SK-N-SH (cell line): ENCODE measurements at regions not wholly inside any gene's neighbourhood (a gene's known extent, or its start where the extent isn't known, plus 50 kb on each side); places are given as distances from the start of the nearest gene placed in this dataset.
"Not testable (repeated sequence)": the region's sequence is repeated elsewhere in the genome, so short reads cannot be mapped to it uniquely, and the experiment has no call there.

Experiments used
- CTCF ChIA-PET: fragments of 300-600, 350-600 bp; formaldehyde crosslinking; extraction: SDS; loops from one replicate; lab custom pipeline; 2021; lab: Yijun Ruan, JAX
- POLR2A ChIA-PET: fragments of 350-600 bp; sonication (Branson Sonifier 250); formaldehyde crosslinking; extraction: SDS; loops from one replicate; lab custom pipeline; 2020; ENCODE audit warnings: antibody characterized with exemption, inconsistent platforms; lab: Yijun Ruan, JAX
- DNase-seq: peaks from one replicate; pipeline ENCODE4 v3.0.0; 2012
- H2AFZ ChIP-seq: fragments of 200-600 bp; sonication (generic); 2 replicates; pipeline ENCODE4 v1.8.1; 2016; ENCODE audit warnings: antibody characterized with exemption, mild to moderate bottlenecking, low read depth
- H3F3A ChIP-seq: fragments of 200-600 bp; sonication (generic); replicated peaks from 2 replicates; pipeline ENCODE3; 2016; ENCODE audit warnings: antibody characterized with exemption, mild to moderate bottlenecking; ENCODE audit not compliant: insufficient read depth
- H3K27ac ChIP-seq, 2 experiments: fragments of 200-500 bp in 1 of 2; fragments of 200-600 bp in 1 of 2; sonication (Bioruptor generic) in 1 of 2; sonication (generic), shearing (Covaris generic) in 1 of 2; 2 replicates each; pipeline versions ENCODE4 v1.5.1 to v1.6.1; 2014 to 2016; ENCODE audit warnings: low read depth in 2 of 2, inconsistent platforms in 1 of 2, low read length in 1 of 2, mild to moderate bottlenecking in 1 of 2, mixed read lengths in 1 of 2
- H3K27me3 ChIP-seq: fragments of 200-600 bp; sonication (generic), shearing (Covaris generic); 2 replicates; pipeline ENCODE4 v1.6.1; 2016; ENCODE audit warnings: mixed run types; ENCODE audit not compliant: insufficient read depth
- H3K36me3 ChIP-seq, 2 experiments: fragments of 200-500 bp in 1 of 2; fragments of 200-600 bp in 1 of 2; sonication (Bioruptor generic) in 1 of 2; sonication (generic) in 1 of 2; replicated peaks in 1 of 2; 2 replicates each; pipeline versions ENCODE3 to v1.5.1; 2014 to 2016; ENCODE audit warnings: low read length in 1 of 2, mild to moderate bottlenecking in 1 of 2; ENCODE audit not compliant: insufficient read depth in 2 of 2, control insufficient read depth in 1 of 2
- H3K4me1 ChIP-seq, 2 experiments: fragments of 200-500 bp in 1 of 2; fragments of 200-600 bp in 1 of 2; sonication (Bioruptor generic) in 1 of 2; sonication (generic), shearing (Covaris generic) in 1 of 2; 2 replicates each; pipeline versions ENCODE4 v1.5.1 to v1.6.1; 2014 to 2016; ENCODE audit warnings: low read depth in 1 of 2, low read length in 1 of 2, mixed run types in 1 of 2; ENCODE audit not compliant: insufficient read depth in 2 of 2, control insufficient read depth in 1 of 2
- H3K4me2 ChIP-seq: fragments of 200-600 bp; sonication (generic), shearing (Covaris generic); 2 replicates; pipeline ENCODE4 v1.6.1; 2017; ENCODE audit warnings: mixed run types
- H3K4me3 ChIP-seq, 2 experiments: fragments of 200-500 bp in 1 of 2; fragments of 200-600 bp in 1 of 2; sonication (Bioruptor generic) in 1 of 2; sonication (generic), shearing (Covaris generic) in 1 of 2; 2 replicates each; pipeline versions ENCODE4 v1.5.1 to v1.8.1; 2014 to 2016; ENCODE audit warnings: low read depth in 2 of 2, inconsistent platforms in 1 of 2, low read length in 1 of 2, mild to moderate bottlenecking in 1 of 2, mixed read lengths in 1 of 2, moderate library complexity in 1 of 2
- H3K79me2 ChIP-seq: fragments of 200-600 bp; sonication (generic); 2 replicates; pipeline ENCODE4 v1.8.1; 2017; ENCODE audit warnings: mild to moderate bottlenecking; ENCODE audit not compliant: insufficient read depth
- H3K9ac ChIP-seq: fragments of 200-600 bp; sonication (generic); 2 replicates; pipeline ENCODE4 v1.6.1; 2017; ENCODE audit warnings: mixed run types
- H3K9me2 ChIP-seq: fragments of 200-600 bp; sonication (generic); 2 replicates; pipeline ENCODE4 v1.6.1; 2017; ENCODE audit warnings: mixed run types
- H3K9me3 ChIP-seq: fragments of 200-600 bp; sonication (generic); 2 replicates; pipeline ENCODE4 v1.6.1; 2017; ENCODE audit warnings: mixed run types, mild to moderate bottlenecking, moderate library complexity
- H4K20me1 ChIP-seq: fragments of 200-600 bp; sonication (generic); 2 replicates; pipeline ENCODE4 v1.6.1; 2017; ENCODE audit warnings: mild to moderate bottlenecking, mixed run types; ENCODE audit not compliant: insufficient read depth
- CHD2 ChIP-seq: fragments of 150-350 bp; IDR thresholded peaks from 2 replicates; pipeline ENCODE4 v1.6.1; 2018; ENCODE audit warnings: low read length; ENCODE audit not compliant: partially characterized antibody
- EZH2phosphoT487 ChIP-seq: fragments of 200-600 bp; sonication (generic); IDR thresholded peaks from 2 replicates; pipeline ENCODE4 v1.6.1; 2017; ENCODE audit warnings: low read depth, mixed run types, mild to moderate bottlenecking, antibody characterized with exemption, moderate library complexity, borderline replicate concordance
- FOSL2 ChIP-seq: IDR thresholded peaks from 2 replicates; pipeline ENCODE4 v1.4.0; 2012; ENCODE audit warnings: low read depth, mild to moderate bottlenecking, moderate library complexity, borderline replicate concordance
- JUND ChIP-seq: IDR thresholded peaks from 2 replicates; pipeline ENCODE4 v1.4.0; 2012
- MXI1 ChIP-seq: IDR thresholded peaks from 2 replicates; pipeline ENCODE4 v1.6.1; 2012; ENCODE audit warnings: mild to moderate bottlenecking, low read depth, low read length, improper control_type of control experiment
- NFIC ChIP-seq: IDR thresholded peaks from 2 replicates; pipeline ENCODE4 v1.4.0; 2012; ENCODE audit warnings: borderline replicate concordance
- RXRA ChIP-seq: IDR thresholded peaks from 2 replicates; pipeline ENCODE4 v1.4.0; 2012; ENCODE audit warnings: low read depth, mild to moderate bottlenecking, borderline replicate concordance
- SMC3 ChIP-seq: IDR thresholded peaks from 2 replicates; pipeline ENCODE4 v1.6.1; 2012; ENCODE audit warnings: low read depth, low read length, improper control_type of control experiment
- TAF1 ChIP-seq: IDR thresholded peaks from 2 replicates; pipeline ENCODE4 v1.6.1; 2012; ENCODE audit warnings: low read depth, mild to moderate bottlenecking, low read length, moderate library complexity, borderline replicate concordance
- YY1 ChIP-seq: IDR thresholded peaks from 2 replicates; pipeline ENCODE4 v1.4.0; 2012; ENCODE audit warnings: low read depth, mild to moderate bottlenecking
- WGBS: methylation state at CpG from one replicate; pipeline ENCODE4 v1.1.6; 2017; ENCODE audit warnings: low lambda C conversion rate; 5-methylcytosine and 5-hydroxymethylcytosine counted together
- TF ChIP-seq, protein P1 (sequence below): fragments of 150-350 bp; IDR thresholded peaks from 2 replicates; pipeline ENCODE4 v1.6.1; 2017; ENCODE audit warnings: antibody characterized with exemption, low read length, low read depth, borderline replicate concordance

DNA sequence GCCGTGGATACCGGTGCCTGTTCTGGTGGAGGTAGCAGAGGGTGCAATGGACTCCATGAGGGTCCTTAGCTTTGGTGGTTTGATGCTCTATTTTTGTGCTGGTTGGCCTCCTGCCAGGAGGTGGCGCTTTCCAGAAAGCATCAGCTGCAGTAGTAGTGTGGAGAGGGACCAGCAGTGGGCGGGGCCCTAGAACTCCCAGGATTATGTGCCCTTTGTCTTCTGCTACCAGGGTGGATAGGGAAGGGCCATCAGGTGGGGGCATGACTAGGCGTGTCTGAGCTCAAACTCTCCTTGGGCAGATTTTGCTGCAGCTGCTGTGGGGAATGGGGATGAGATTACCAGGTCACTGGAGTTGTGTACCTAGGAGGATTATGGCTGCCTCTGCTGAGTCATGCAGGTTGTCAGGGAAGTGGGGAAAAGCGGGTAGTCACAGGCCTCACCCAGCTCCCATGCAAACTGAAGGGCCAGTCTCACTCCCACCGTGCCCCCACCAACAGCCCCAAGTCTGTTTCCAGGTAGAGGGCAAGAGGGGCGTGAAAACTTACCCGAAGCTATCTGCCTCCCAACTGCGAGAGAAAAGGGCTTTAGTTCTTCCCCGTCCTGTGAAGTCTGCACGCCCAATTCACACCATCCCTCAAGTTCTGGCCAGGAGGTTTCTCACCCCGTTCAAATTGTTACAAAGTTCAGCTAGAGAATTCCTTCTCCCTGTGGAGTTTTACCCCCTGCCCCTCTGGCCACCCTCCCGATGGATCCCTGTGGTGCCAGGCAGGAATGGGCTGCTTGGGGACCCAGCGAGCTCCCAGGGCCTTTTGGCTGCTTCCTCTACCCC is 235.0 kb downstream of the DHX15 start:
- H3K4me3 ChIP-seq, H3K27me3 ChIP-seq, H3K27ac ChIP-seq, H3K9me2 ChIP-seq, H3K4me1 ChIP-seq, H3K36me3 ChIP-seq, POLR2A ChIA-PET, H4K20me1 ChIP-seq, H3F3A ChIP-seq, H3K4me2 ChIP-seq, H3K79me2 ChIP-seq, H2AFZ ChIP-seq, H3K9ac ChIP-seq, H3K9me3 ChIP-seq, DNase-seq, CTCF ChIA-PET: not testable (repeated sequence)
- 30% methylated on average over 12 of the region's 15 CpGs for WGBS

DNA sequence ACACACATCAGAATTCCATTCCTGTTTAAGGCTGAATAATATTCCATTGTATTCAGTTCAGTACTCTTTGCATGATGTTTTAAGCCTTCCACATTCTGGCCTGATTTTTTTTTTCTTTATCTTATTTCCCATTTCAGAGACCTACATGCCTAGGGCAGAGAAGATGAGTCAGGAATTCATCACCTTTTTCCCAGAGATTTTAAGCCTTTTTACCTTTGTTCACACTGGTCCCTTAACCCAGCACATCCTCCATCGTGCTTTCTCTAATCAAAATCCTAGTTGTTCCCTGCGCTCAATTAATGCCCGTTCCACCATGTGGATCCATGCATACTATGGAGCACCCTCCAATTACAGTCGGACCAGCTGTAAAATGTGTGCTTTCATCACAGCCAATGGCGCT is 245.1 kb downstream of the DHX15 start:
- H2AFZ ChIP-seq = no peak overlapping the region
- TF ChIP-seq TAF1 = no peak
- no peak for TF ChIP-seq RXRA
- no peak for TF ChIP-seq YY1
- TF ChIP-seq FOSL2 = no peak
- TF ChIP-seq MXI1 = no peak
- no peak for TF ChIP-seq JUND
- TF ChIP-seq EZH2phosphoT487 = no peak
- no peak for TF ChIP-seq SMC3
- TF ChIP-seq, protein P1, sequence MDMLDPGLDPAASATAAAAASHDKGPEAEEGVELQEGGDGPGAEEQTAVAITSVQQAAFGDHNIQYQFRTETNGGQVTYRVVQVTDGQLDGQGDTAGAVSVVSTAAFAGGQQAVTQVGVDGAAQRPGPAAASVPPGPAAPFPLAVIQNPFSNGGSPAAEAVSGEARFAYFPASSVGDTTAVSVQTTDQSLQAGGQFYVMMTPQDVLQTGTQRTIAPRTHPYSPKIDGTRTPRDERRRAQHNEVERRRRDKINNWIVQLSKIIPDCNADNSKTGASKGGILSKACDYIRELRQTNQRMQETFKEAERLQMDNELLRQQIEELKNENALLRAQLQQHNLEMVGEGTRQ = no peak
- no peak for TF ChIP-seq NFIC
- no peak for TF ChIP-seq CHD2
- H3K79me2 ChIP-seq = no peaks in the 10 kb centered on the region
- ChIA-PET CTCF (no interaction called here), POLR2A (no interaction called here)
- no peaks in the 10 kb centered on the region for H3K36me3 ChIP-seq
- 28% methylated on average over 5 of the region's 5 CpGs for WGBS
- no peak for DNase-seq
- no peak overlapping the region for H3K9ac ChIP-seq
- no peaks in the 10 kb centered on the region for H3K27me3 ChIP-seq
- no peaks in the 10 kb centered on the region for H3F3A ChIP-seq
- H3K9me3 ChIP-seq = no peaks in the 10 kb centered on the region
- no peaks in the 10 kb centered on the region for H3K4me1 ChIP-seq
- no peaks in the 10 kb centered on the region for H4K20me1 ChIP-seq
- H3K4me3 ChIP-seq = no peak overlapping the region
- H3K9me2 ChIP-seq = no peaks in the 10 kb centered on the region
- no peak overlapping the region for H3K4me2 ChIP-seq
- H3K27ac ChIP-seq = no peak overlapping the region
